GM12873 (cell line): ENCODE measurements at regions not wholly inside any gene's neighbourhood (a gene's known extent, or its start where the extent isn't known, plus 50 kb on each side); places are given as distances from the start of the nearest gene placed in this dataset.

Source experiments
- CTCF ChIP-seq: IDR thresholded peaks from 2 replicates; pipeline ENCODE4 v1.5.1; 2012; ENCODE audit warnings: low read depth, mild to moderate bottlenecking, moderate library complexity, low read length, control low read depth; ENCODE audit not compliant: insufficient read depth; ENCODE audit errors: missing control alignments

- TF ChIP-seq CTCF: no peak
Observed at GRCh38 chr1:88514544-88515060, 169.5 kb upstream of the PKN2 start.

- TF ChIP-seq CTCF: no peak
Observed at GRCh38 chr1:88519156-88519555, 164.9 kb upstream of the PKN2 start.

GRCh38 chr1:88523854-88524528 is 160.1 kb upstream of the PKN2 start:
- no peak for TF ChIP-seq CTCF

- TF ChIP-seq CTCF: no peak
Observed at GRCh38 chr1:88526456-88526855, 157.6 kb upstream of the PKN2 start.

- no peak for TF ChIP-seq CTCF
Observed at GRCh38 chr1:88528792-88529191, 155.3 kb upstream of the PKN2 start.

- TF ChIP-seq CTCF: no peak
Observed at GRCh38 chr1:88529581-88529980, 154.5 kb upstream of the PKN2 start.

GRCh38 chr1:88530246-88530645 is 153.8 kb upstream of the PKN2 start:
- no peak for TF ChIP-seq CTCF
